H1 (cell line): ENCODE measurements at regions not wholly inside any gene's neighbourhood (a gene's known extent, or its start where the extent isn't known, plus 50 kb on each side); places are given as distances from the start of the nearest gene placed in this dataset.

Experiments
- CTCF ChIA-PET: fragments of 300-600 bp; sonication (Branson Sonifier 250); formaldehyde crosslinking; loops from one replicate; lab custom pipeline; 2021; ENCODE audit not compliant: partially characterized antibody; lab: Charles Lee
- POLR2A ChIA-PET: fragments of 300-600 bp; sonication (Branson Sonifier 250); formaldehyde crosslinking; loops from one replicate; lab custom pipeline; 2021; ENCODE audit warnings: inconsistent platforms; ENCODE audit not compliant: partially characterized antibody; lab: Charles Lee
- DNase-seq, 2 experiments: peaks; one replicate each; pipeline versions ENCODE4 v3.0.0 to v3.0.0-alpha.2; 2010 to 2022; ENCODE audit warnings: low spot score in 2 of 2, low read depth in 1 of 2, mixed read lengths in 1 of 2
- FAIRE-seq: peaks from 2 replicates; lab custom pipeline; 2011; peaks lifted over from hg19 to GRCh38; lab: Jason Lieb, UNC
- H2AFZ ChIP-seq: 2 replicates; pipeline ENCODE4 v1.8.1; 2012; ENCODE audit warnings: low read length, inconsistent platforms
- H2AK5ac ChIP-seq: 2 replicates; pipeline ENCODE4 v1.6.1; 2013; ENCODE audit warnings: low read depth, low read length
- H2BK120ac ChIP-seq: replicated peaks from 2 replicates; pipeline ENCODE3; 2013; ENCODE audit warnings: low read depth, low read length, inconsistent platforms
- H2BK12ac ChIP-seq: 2 replicates; pipeline ENCODE4 v1.6.1; 2013; ENCODE audit warnings: low read depth, low read length
- H2BK15ac ChIP-seq: 2 replicates; pipeline ENCODE4 v1.6.1; 2013; ENCODE audit warnings: low read length
- H2BK20ac ChIP-seq: 2 replicates; pipeline ENCODE4 v1.6.1; 2013; ENCODE audit warnings: low read length
- H2BK5ac ChIP-seq: 2 replicates; pipeline ENCODE4 v1.6.1; 2013; ENCODE audit warnings: low read depth, low read length
- H3K14ac ChIP-seq: 2 replicates; pipeline ENCODE4 v1.6.1; 2013; ENCODE audit warnings: inconsistent platforms; ENCODE audit not compliant: insufficient read length
- H3K18ac ChIP-seq: 2 replicates; pipeline ENCODE4 v1.6.1; 2013; ENCODE audit warnings: low read length; ENCODE audit errors: extremely low read depth
- H3K23ac ChIP-seq: 2 replicates; pipeline ENCODE4 v1.6.1; 2013; ENCODE audit warnings: inconsistent platforms; ENCODE audit not compliant: insufficient read length
- H3K23me2 ChIP-seq: 2 replicates; pipeline ENCODE4 v1.6.1; 2013; ENCODE audit warnings: low read depth, low read length
- H3K27ac ChIP-seq: 2 replicates; pipeline ENCODE4 v1.6.1; 2011; ENCODE audit warnings: low read depth, low read length, inconsistent platforms
- H3K27me3 ChIP-seq, 4 experiments: replicated peaks in 1 of 4; 1 replicate in 1 of 4; 2 replicates in 3 of 4; pipeline versions ENCODE4 v1.6.1 to v1.8.1; 2011 to 2013; ENCODE audit warnings: low read length in 3 of 4, mild to moderate bottlenecking in 3 of 4, inconsistent platforms in 2 of 4, mixed read lengths in 2 of 4, moderate library complexity in 1 of 4; ENCODE audit not compliant: control insufficient read depth in 3 of 4, insufficient read depth in 3 of 4; ENCODE audit errors: extremely low read depth in 1 of 4
- H3K36me3 ChIP-seq, 4 experiments: 2 replicates each; pipeline versions ENCODE4 v1.6.1 to v1.8.1; 2011 to 2013; ENCODE audit warnings: mild to moderate bottlenecking in 4 of 4, low read length in 3 of 4, moderate library complexity in 2 of 4, control low read depth in 1 of 4, inconsistent platforms in 1 of 4; ENCODE audit not compliant: insufficient read depth in 4 of 4, control insufficient read depth in 2 of 4
- H3K4ac ChIP-seq: replicated peaks from 2 replicates; pipeline ENCODE3; 2013; ENCODE audit warnings: low read length, low read depth, mixed read lengths, inconsistent platforms; ENCODE audit not compliant: insufficient read length
- H3K4me1 ChIP-seq, 4 experiments: replicated peaks in 1 of 4; 1 replicate in 1 of 4; 2 replicates in 3 of 4; pipeline versions ENCODE4 v1.6.1 to v1.8.1; 2011 to 2013; ENCODE audit warnings: low read length in 3 of 4, inconsistent platforms in 2 of 4, mixed read lengths in 1 of 4; ENCODE audit not compliant: insufficient read depth in 4 of 4, control insufficient read depth in 3 of 4
- H3K4me2 ChIP-seq, 2 experiments: 2 replicates each; pipeline versions ENCODE4 v1.6.1 to v1.8.1; 2011 to 2013; ENCODE audit warnings: low read depth in 2 of 2, low read length in 2 of 2, control low read depth in 1 of 2, inconsistent platforms in 1 of 2, mild to moderate bottlenecking in 1 of 2; ENCODE audit not compliant: insufficient read depth in 1 of 2
- H3K4me3 ChIP-seq, 4 experiments: fragments of 200-600, 300-600 bp in 1 of 4; sonication (generic), shearing (Covaris generic), sonication (Bioruptor Twin) in 1 of 4; 2 replicates each; pipeline versions ENCODE4 v1.5.1 to v1.8.1; 2011 to 2016; ENCODE audit warnings: low read length in 4 of 4, low read depth in 3 of 4, control low read depth in 2 of 4, inconsistent platforms in 2 of 4, mild to moderate bottlenecking in 2 of 4, mixed read lengths in 1 of 4, moderate library complexity in 1 of 4; ENCODE audit not compliant: insufficient read depth in 2 of 4; ENCODE audit errors: extremely low read depth in 1 of 4
- H3K56ac ChIP-seq: replicated peaks from 2 replicates; pipeline ENCODE3; 2013; ENCODE audit warnings: low read depth, mild to moderate bottlenecking, mixed read lengths, low read length, inconsistent platforms; ENCODE audit not compliant: insufficient read length
- H3K79me1 ChIP-seq: 2 replicates; pipeline ENCODE4 v1.6.1; 2013; ENCODE audit warnings: low read depth, low read length, control low read depth
- H3K79me2 ChIP-seq, 2 experiments: 2 replicates each; pipeline versions ENCODE4 v1.6.1 to v1.8.1; 2012 to 2013; ENCODE audit warnings: low read length in 2 of 2, mild to moderate bottlenecking in 2 of 2, inconsistent platforms in 1 of 2; ENCODE audit not compliant: insufficient read depth in 2 of 2, control insufficient read depth in 1 of 2
- H3K9ac ChIP-seq, 4 experiments: replicated peaks in 1 of 4; 1 replicate in 1 of 4; 2 replicates in 3 of 4; pipeline versions ENCODE4 v1.6.1 to v1.8.1; 2011 to 2013; ENCODE audit warnings: low read depth in 3 of 4, low read length in 3 of 4, control low read depth in 2 of 4, mild to moderate bottlenecking in 2 of 4, moderate library complexity in 2 of 4, inconsistent platforms in 1 of 4; ENCODE audit errors: extremely low read depth in 1 of 4
- H3K9me3 ChIP-seq, 2 experiments: 2 replicates each; pipeline versions ENCODE4 v1.6.1 to v1.8.1; 2012 to 2013; ENCODE audit warnings: mild to moderate bottlenecking in 2 of 2, moderate library complexity in 2 of 2, control low read depth in 1 of 2, inconsistent platforms in 1 of 2, low read depth in 1 of 2, low read length in 1 of 2, mixed read lengths in 1 of 2; ENCODE audit not compliant: insufficient read depth in 2 of 2
- H4K20me1 ChIP-seq, 2 experiments: replicated peaks in 1 of 2; 2 replicates each; pipeline versions ENCODE3 to v1.8.1; 2011 to 2013; ENCODE audit warnings: inconsistent platforms in 2 of 2, low read length in 2 of 2, mild to moderate bottlenecking in 1 of 2; ENCODE audit not compliant: insufficient read depth in 2 of 2, control insufficient read depth in 1 of 2
- H4K5ac ChIP-seq: 2 replicates; pipeline ENCODE4 v1.6.1; 2013; ENCODE audit warnings: low read length, low read depth, mixed read lengths, inconsistent platforms; ENCODE audit not compliant: insufficient read length
- H4K8ac ChIP-seq: 2 replicates; pipeline ENCODE4 v1.8.0; 2013; ENCODE audit warnings: mild to moderate bottlenecking, moderate library complexity, low read length, inconsistent platforms; ENCODE audit not compliant: insufficient read depth; ENCODE audit errors: extremely low read depth
- H4K91ac ChIP-seq: replicated peaks from 2 replicates; pipeline ENCODE3; 2013; ENCODE audit warnings: low read length, mixed read lengths, inconsistent platforms; ENCODE audit not compliant: insufficient read length
- CHD1 ChIP-seq: IDR thresholded peaks from 2 replicates; pipeline ENCODE4 v1.6.1; 2012; ENCODE audit warnings: low read depth, low read length, improper control_type of control experiment
- WGBS, 2 experiments: shearing (Covaris generic) in 1 of 2; methylation state at CpG; one replicate each; pipeline versions ENCODE4 v1.1.6 to v1.1.7; 2013 to 2015; ENCODE audit warnings: low lambda C conversion rate in 2 of 2, mixed read lengths in 2 of 2, inconsistent platforms in 1 of 2, low coverage in 1 of 2, missing lambda C conversion rate in 1 of 2; ENCODE audit not compliant: insufficient replicate concordance in 2 of 2, insufficient coverage in 1 of 2, insufficient read length in 1 of 2; ENCODE audit errors: extremely low coverage in 1 of 2, missing lambda C conversion rate in 1 of 2; 5-methylcytosine and 5-hydroxymethylcytosine counted together

DNA sequence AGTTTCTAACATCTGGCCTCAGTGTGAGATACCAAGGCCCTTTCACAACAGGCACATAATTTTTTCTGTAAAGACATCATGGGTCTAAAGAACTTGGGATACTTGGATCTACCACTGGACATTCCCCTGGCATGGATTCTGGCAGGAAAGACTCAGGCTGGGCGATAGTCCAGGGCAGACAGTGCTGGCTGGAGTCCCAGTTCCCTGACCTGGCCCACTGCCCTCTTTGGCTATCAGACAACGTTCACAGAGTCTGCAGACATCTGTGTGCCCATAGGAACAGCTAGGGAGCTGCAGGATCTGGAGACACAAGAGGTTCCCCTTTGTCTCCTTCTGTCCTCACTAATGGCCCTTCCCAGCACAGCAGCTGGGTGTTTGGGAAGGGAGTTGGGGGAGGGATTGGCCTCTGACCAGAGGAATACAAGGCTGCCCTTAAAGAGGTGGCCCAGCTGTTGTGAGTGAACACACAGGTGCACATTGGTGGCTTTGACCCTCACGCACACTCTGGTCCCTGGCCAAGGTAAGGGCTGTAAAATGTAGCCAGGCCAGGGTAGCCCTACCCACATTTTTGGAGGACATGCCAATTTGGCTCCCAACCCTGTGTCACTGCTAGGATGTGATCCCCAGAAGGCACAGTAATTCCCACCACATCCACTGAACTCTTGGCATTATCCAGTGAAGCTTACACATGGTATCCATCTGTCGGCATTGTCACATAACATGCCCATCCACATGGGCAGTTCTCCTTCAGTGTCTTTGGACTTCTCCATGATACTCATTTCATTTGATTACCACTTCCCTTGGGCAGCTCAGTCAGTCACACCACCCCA is 72.3 kb downstream of the SOX3 start:
- CTCF ChIA-PET, result no interaction called here
- Histone ChIP-seq H4K91ac (no peak overlapping the region), H3K79me1 (no peaks in the 10 kb centered on the region), H2AK5ac (no peak overlapping the region), H4K20me1 (no peaks in the 10 kb centered on the region), H3K9ac (no peak overlapping the region), H3K79me2 (no peaks in the 10 kb centered on the region), H3K14ac (no peak overlapping the region), H2BK120ac (no peak overlapping the region), H2BK5ac (no peak overlapping the region), H3K56ac (no peak overlapping the region), H4K5ac (no peak overlapping the region), H3K4ac (no peak overlapping the region), H4K8ac (no peak overlapping the region), H3K23ac (no peak overlapping the region), H3K4me3 (no peak overlapping the region), H3K9me3 (no peaks in the 10 kb centered on the region), H2AFZ (no peak overlapping the region), H2BK12ac (no peak overlapping the region), H3K27ac (no peak overlapping the region), H3K4me2 (no peak overlapping the region), H2BK15ac (no peak overlapping the region), H3K36me3 (no peaks in the 10 kb centered on the region), H3K23me2 (no peaks in the 10 kb centered on the region), H3K4me1 (peaks cover 0 to 3% (median 0%) of the 10 kb centered on the region in 4 experiments; a peak in 1 of 7 replicates), H3K18ac (no peak overlapping the region), H2BK20ac (no peak overlapping the region), H3K27me3 (no peaks in the 10 kb centered on the region)
- 86% methylated on average over 4 of the region's 4 CpGs; no CpG with 5 or more reads in 1 of the 2 experiments for WGBS, 2 experiments
- FAIRE-seq (no peak), DNase-seq (no peak)
- POLR2A ChIA-PET, result no interaction called here
- no peak for TF ChIP-seq CHD1
